GM12878 (cell line): ENCODE measurements at regions not wholly inside any gene's neighbourhood (a gene's known extent, or its start where the extent isn't known, plus 50 kb on each side); places are given as distances from the start of the nearest gene placed in this dataset.

ENCODE experiments used
- ATAC-seq: fragments of 200-7000 bp; cut with Tn5 transposase; 3 replicates; pipeline ENCODE4 v1.9.1; 2020; ENCODE audit warnings: mild to moderate bottlenecking, moderate library complexity
- BruUV-seq: library from RNA; stranded (reverse); fragments of 400-500 nt; replicated peaks from 2 replicates; lab custom pipeline; 2021; lab: Mats Ljungman, UMichigan
- CTCF ChIA-PET: fragments of 300-600 bp; sonication (Branson Sonifier 250); formaldehyde crosslinking; extraction: SDS; loops from one replicate; lab custom pipeline; 2021; ENCODE audit warnings: inconsistent platforms; lab: Yijun Ruan, JAX
- POLR2A ChIA-PET: fragments of 350-600 bp; formaldehyde crosslinking; extraction: SDS; loops from one replicate; lab custom pipeline; 2021; ENCODE audit warnings: inconsistent platforms; lab: Charles Lee
- RAD21 ChIA-PET: fragments of 300-600 bp; sonication (Branson Sonifier 250); formaldehyde crosslinking; loops from one replicate; lab custom pipeline; 2023; ENCODE audit warnings: antibody characterized with exemption; ENCODE audit not compliant: unreplicated experiment; lab: Charles Lee
- SMC1A ChIA-PET: fragments of 300-600 bp; sonication (Branson Sonifier 250); formaldehyde crosslinking; loops from one replicate; lab custom pipeline; 2023; ENCODE audit not compliant: unreplicated experiment, uncharacterized antibody; lab: Charles Lee
- DNase-seq: peaks from one replicate; pipeline ENCODE4 v3.0.0-alpha.2; 2011; ENCODE audit warnings: low read depth, low spot score
- FAIRE-seq: peaks from 3 replicates; lab custom pipeline; 2011; peaks lifted over from hg19 to GRCh38; lab: Jason Lieb, UNC
- H2AFZ ChIP-seq: 2 replicates; pipeline ENCODE4 v1.6.0; 2011; ENCODE audit warnings: low read depth, low read length, control low read depth; ENCODE audit not compliant: control insufficient read depth
- H3K27ac ChIP-seq: 2 replicates; pipeline ENCODE4 v1.5.1; 2011; ENCODE audit warnings: control low read depth; ENCODE audit not compliant: control insufficient read depth, insufficient read depth
- H3K27me3 ChIP-seq, 2 experiments: replicated peaks in 1 of 2; 2 replicates each; pipeline versions ENCODE4 v1.6.0 to v1.6.1; 2011; ENCODE audit warnings: low read length in 1 of 2; ENCODE audit not compliant: control insufficient read depth in 2 of 2, insufficient read depth in 2 of 2
- H3K36me3 ChIP-seq, 2 experiments: 2 replicates each; pipeline ENCODE4 v1.5.1; 2011; ENCODE audit warnings: low read length in 1 of 2; ENCODE audit not compliant: control insufficient read depth in 2 of 2, insufficient read depth in 2 of 2
- H3K4me1 ChIP-seq: 2 replicates; pipeline ENCODE4 v1.6.1; 2011; ENCODE audit warnings: mild to moderate bottlenecking, low read length, moderate library complexity, mixed read lengths; ENCODE audit not compliant: control insufficient read depth, insufficient read depth
- H3K4me2 ChIP-seq: 2 replicates; pipeline ENCODE4 v1.6.0; 2011; ENCODE audit warnings: control low read depth; ENCODE audit not compliant: control insufficient read depth, insufficient read depth
- H3K4me3 ChIP-seq: fragments of 200-600 bp; sonication (generic); 2 replicates; pipeline ENCODE4 v1.5.1; 2016
- H3K79me2 ChIP-seq: 2 replicates; pipeline ENCODE4 v1.6.0; 2011; ENCODE audit warnings: low read length; ENCODE audit not compliant: control insufficient read depth, insufficient read depth
- H3K9ac ChIP-seq: 2 replicates; pipeline ENCODE4 v1.8.0; 2011; ENCODE audit warnings: low read length, control low read depth, mixed read lengths; ENCODE audit not compliant: control insufficient read depth, insufficient read depth
- H3K9me3 ChIP-seq: replicated peaks from 3 replicates; pipeline ENCODE4 v1.5.1; 2011; ENCODE audit warnings: mild to moderate bottlenecking, low read length; ENCODE audit not compliant: control insufficient read depth, insufficient read depth
- H4K20me1 ChIP-seq: 2 replicates; pipeline ENCODE4 v1.6.0; 2011; ENCODE audit not compliant: control insufficient read depth, insufficient read depth
- ASH2L ChIP-seq: fragments of 300-600, 200-600 bp; sonication (generic); IDR thresholded peaks from 2 replicates; pipeline ENCODE4 v1.6.1; 2017; ENCODE audit warnings: low read depth, mild to moderate bottlenecking, borderline replicate concordance
- CBX5 ChIP-seq: sonication (generic); IDR thresholded peaks from 2 replicates; pipeline ENCODE4 v1.6.1; 2016; ENCODE audit warnings: low read depth, moderate library complexity, mild to moderate bottlenecking, inconsistent platforms
- CHD4 ChIP-seq: fragments of 200-600 bp; sonication (generic); IDR thresholded peaks from 2 replicates; pipeline ENCODE4 v1.6.1; 2016; ENCODE audit warnings: mild to moderate bottlenecking
- GABPA ChIP-seq: IDR thresholded peaks from 2 replicates; pipeline ENCODE4 v1.6.1; 2014; ENCODE audit warnings: antibody characterized with exemption, low read depth, mild to moderate bottlenecking, inconsistent platforms
- KDM1A ChIP-seq: fragments of 200-600 bp; sonication (generic); IDR thresholded peaks from 2 replicates; pipeline ENCODE4 v1.6.1; 2016; ENCODE audit warnings: borderline replicate concordance
- NBN ChIP-seq: fragments of 450-650 bp; IDR thresholded peaks from 2 replicates; pipeline ENCODE4 v1.6.1; 2016
- RAD51 ChIP-seq: fragments of 450-650 bp; IDR thresholded peaks from 2 replicates; pipeline ENCODE4 v1.6.1; 2016; ENCODE audit warnings: moderate library complexity, mild to moderate bottlenecking, inconsistent platforms
- SIX5 ChIP-seq: IDR thresholded peaks from 2 replicates; pipeline ENCODE4 v1.6.1; 2011; ENCODE audit warnings: mild to moderate bottlenecking, low read depth, low read length, moderate library complexity; ENCODE audit not compliant: severe bottlenecking
- SMARCA5 ChIP-seq: fragments of 450-650 bp; IDR thresholded peaks from 2 replicates; pipeline ENCODE4 v1.6.1; 2017; ENCODE audit warnings: mild to moderate bottlenecking
- STAT3 ChIP-seq: IDR thresholded peaks from 2 replicates; pipeline ENCODE4 v1.6.1; 2011; ENCODE audit warnings: low read depth, low read length, improper control_type of control experiment
- TCF7 ChIP-seq: IDR thresholded peaks from 2 replicates; pipeline ENCODE4 v1.6.1; 2014; ENCODE audit warnings: antibody characterized with exemption, borderline replicate concordance
- WGBS: methylation state at CpG from one replicate; pipeline ENCODE4 v1.1.6; 2016; ENCODE audit warnings: low lambda C conversion rate; ENCODE audit not compliant: insufficient replicate concordance, insufficient coverage; ENCODE audit errors: missing lambda C conversion rate; 5-methylcytosine and 5-hydroxymethylcytosine counted together
- in situ Hi-C: fragments of 300-500 bp; cut with MboI; formaldehyde crosslinking; loops from 9 replicates; pipeline ENCODE4 v1.14.3; 2018; ENCODE audit warnings: mixed read lengths
- intact Hi-C: fragments of 100-400 bp; cut with micrococcal nuclease; formaldehyde crosslinking; loops from one replicate; pipeline ENCODE4 v1.14.2; 2022; ENCODE audit not compliant: unreplicated experiment
- TF ChIP-seq, protein P1 (sequence below): IDR thresholded peaks from 2 replicates; pipeline ENCODE4 v1.6.1; 2012; ENCODE audit warnings: mild to moderate bottlenecking, low read depth, low read length

DNA sequence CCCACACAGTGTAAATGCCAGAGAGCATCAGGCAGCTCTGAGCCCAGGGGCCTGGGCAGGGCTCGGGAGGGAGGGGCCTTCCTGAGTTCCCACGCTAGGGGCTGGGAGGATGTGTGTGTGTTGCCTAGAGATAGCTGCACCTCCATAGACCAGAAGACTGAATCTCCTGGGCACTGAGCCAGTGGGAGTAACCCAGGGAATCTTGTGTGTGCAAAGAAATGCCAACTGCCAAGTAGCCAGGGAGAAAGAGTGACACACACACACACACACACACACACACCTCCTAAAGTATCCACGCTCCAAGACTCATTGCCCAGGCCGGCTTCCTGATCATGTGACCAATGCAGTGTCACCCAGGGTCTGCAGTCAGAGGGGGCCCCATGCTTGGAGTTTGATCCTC is 166.2 kb upstream of the RPL38 start (continued):
- no peak for TF ChIP-seq SIX5
- TF ChIP-seq SMARCA5, result no peak
- TF ChIP-seq ASH2L, result no peak
- no peak for TF ChIP-seq TCF7
- TF ChIP-seq, protein P1, sequence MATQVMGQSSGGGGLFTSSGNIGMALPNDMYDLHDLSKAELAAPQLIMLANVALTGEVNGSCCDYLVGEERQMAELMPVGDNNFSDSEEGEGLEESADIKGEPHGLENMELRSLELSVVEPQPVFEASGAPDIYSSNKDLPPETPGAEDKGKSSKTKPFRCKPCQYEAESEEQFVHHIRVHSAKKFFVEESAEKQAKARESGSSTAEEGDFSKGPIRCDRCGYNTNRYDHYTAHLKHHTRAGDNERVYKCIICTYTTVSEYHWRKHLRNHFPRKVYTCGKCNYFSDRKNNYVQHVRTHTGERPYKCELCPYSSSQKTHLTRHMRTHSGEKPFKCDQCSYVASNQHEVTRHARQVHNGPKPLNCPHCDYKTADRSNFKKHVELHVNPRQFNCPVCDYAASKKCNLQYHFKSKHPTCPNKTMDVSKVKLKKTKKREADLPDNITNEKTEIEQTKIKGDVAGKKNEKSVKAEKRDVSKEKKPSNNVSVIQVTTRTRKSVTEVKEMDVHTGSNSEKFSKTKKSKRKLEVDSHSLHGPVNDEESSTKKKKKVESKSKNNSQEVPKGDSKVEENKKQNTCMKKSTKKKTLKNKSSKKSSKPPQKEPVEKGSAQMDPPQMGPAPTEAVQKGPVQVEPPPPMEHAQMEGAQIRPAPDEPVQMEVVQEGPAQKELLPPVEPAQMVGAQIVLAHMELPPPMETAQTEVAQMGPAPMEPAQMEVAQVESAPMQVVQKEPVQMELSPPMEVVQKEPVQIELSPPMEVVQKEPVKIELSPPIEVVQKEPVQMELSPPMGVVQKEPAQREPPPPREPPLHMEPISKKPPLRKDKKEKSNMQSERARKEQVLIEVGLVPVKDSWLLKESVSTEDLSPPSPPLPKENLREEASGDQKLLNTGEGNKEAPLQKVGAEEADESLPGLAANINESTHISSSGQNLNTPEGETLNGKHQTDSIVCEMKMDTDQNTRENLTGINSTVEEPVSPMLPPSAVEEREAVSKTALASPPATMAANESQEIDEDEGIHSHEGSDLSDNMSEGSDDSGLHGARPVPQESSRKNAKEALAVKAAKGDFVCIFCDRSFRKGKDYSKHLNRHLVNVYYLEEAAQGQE, result no peak
- no peak for TF ChIP-seq GABPA
- TF ChIP-seq RAD51, result no peak
- no peak for TF ChIP-seq STAT3
- TF ChIP-seq KDM1A, result no peak
- TF ChIP-seq NBN, result no peak
- no peak for TF ChIP-seq CHD4

DNA sequence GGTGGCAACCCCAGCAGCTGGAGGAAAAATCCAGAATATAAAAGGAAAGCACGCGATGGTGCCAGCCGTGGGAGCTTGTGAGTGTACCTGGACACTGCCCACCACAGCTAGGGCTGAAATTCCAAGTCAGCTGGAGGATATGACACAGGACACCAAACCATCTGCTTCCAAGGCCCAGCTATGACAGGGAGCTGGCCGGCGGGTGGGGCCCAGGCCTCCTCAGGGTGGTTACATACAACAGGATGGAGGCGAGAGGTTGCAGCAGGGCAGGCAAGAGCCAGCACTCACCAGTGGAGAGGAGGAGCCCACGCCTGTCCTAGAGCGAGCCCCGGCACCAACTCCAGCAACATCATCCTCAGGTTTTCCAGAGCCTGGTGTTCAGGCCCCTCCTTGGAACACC is 163.2 kb upstream of the RPL38 start:
- TF ChIP-seq CBX5, result no peak
- POLR2A ChIA-PET, result no interaction called here
- Histone ChIP-seq H3K27ac (no peak overlapping the region), H2AFZ (no peak overlapping the region), H3K79me2 (no peaks in the 10 kb centered on the region), H3K27me3 (peaks cover 0 to 1% of the 10 kb centered on the region in 2 experiments; a peak in 3 of 4 replicates), H3K9ac (no peak overlapping the region), H4K20me1 (no peaks in the 10 kb centered on the region), H3K4me3 (no peak overlapping the region), H3K36me3 (no peaks in the 10 kb centered on the region), H3K4me2 (no peak overlapping the region), H3K9me3 (no peaks in the 10 kb centered on the region), H3K4me1 (no peaks in the 10 kb centered on the region)
- ATAC-seq, result no peak
- RAD21 ChIA-PET, result no interaction called here
- FAIRE-seq, result no peak
- DNase-seq, result no peak
- intact Hi-C loops (no loop called here), in situ Hi-C loops (no loop called here)
- CTCF ChIA-PET, result no interaction called here
- no TSS peak for BruUV-seq
- SMC1A ChIA-PET, result no interaction called here
- 42% methylated on average over 9 of the region's 9 CpGs for WGBS
